ENCODE measurements at regions not wholly inside any gene's neighbourhood (a gene's known extent, or its start where the extent isn't known, plus 50 kb on each side); places are given as distances from the start of the nearest gene placed in this dataset.

- TF ChIP-seq, protein P1, sequence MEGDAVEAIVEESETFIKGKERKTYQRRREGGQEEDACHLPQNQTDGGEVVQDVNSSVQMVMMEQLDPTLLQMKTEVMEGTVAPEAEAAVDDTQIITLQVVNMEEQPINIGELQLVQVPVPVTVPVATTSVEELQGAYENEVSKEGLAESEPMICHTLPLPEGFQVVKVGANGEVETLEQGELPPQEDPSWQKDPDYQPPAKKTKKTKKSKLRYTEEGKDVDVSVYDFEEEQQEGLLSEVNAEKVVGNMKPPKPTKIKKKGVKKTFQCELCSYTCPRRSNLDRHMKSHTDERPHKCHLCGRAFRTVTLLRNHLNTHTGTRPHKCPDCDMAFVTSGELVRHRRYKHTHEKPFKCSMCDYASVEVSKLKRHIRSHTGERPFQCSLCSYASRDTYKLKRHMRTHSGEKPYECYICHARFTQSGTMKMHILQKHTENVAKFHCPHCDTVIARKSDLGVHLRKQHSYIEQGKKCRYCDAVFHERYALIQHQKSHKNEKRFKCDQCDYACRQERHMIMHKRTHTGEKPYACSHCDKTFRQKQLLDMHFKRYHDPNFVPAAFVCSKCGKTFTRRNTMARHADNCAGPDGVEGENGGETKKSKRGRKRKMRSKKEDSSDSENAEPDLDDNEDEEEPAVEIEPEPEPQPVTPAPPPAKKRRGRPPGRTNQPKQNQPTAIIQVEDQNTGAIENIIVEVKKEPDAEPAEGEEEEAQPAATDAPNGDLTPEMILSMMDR (IDR thresholded peaks at IDR 0.05; ENCODE audit: low read length) = no peak
- TF ChIP-seq EZH2 (IDR thresholded peaks at IDR 0.05; ENCODE audit: borderline replicate concordance, low read length) = no peak
Measured at GRCh38 chr2:140014204-140014546, 1234.0 kb upstream of the NXPH2 start.

All from OCI-LY1 (cell line).